ENCODE measurements at regions not wholly inside any gene's neighbourhood (a gene's known extent, or its start where the extent isn't known, plus 50 kb on each side); places are given as distances from the start of the nearest gene placed in this dataset.
"Not testable (repeated sequence)": the region's sequence is repeated elsewhere in the genome, so short reads cannot be mapped to it uniquely, and the experiment has no call there.

GRCh38 chr3:74978684-74979083 lies 364.2 kb upstream of the CNTN3 start:
- no peak for DNase-seq

- DNase-seq, result not testable (repeated sequence)
Measured at GRCh38 chr3:74985028-74985904, 370.8 kb upstream of the CNTN3 start.

DNA sequence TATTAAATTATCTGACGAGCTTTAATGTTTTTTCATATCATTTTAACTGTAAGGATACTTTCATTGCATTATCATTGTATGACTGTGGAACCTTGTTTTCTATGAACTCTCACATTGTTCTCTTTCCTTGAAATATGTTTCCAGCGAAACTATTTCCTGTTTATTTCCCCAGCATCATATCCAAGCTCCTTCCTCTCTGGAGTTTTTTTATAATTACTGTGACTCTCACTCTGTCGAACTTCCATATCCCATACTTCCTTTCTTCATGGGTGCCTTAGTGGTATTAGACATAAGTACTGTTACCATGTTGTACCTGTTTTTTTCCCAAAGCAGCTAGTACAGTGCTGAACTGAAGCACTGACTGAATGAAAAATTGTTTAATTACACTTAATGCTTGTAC lies 373.6 kb upstream of the CNTN3 start:
- no peak for DNase-seq

GRCh38 chr3:74992898-74993297 lies 378.4 kb upstream of the CNTN3 start:
- DNase-seq, result no peak

DNA sequence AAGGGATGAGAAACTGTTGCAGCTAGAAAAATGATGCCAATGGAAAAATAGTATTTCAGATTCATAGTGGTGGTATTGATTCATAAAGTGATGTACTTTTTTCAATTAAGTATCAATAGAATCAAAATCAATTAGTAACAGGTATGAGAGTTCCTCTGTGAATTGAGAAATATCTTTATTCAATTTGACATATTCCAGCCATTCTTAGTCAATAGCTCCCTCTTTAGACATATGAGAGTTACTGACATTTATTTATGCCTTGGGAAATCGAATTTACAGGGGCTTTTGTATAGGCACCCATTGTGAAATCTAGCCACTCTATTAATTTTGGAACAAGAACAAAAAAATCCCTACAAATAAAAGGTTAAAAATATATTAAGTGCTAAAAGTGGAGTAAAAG lies 386.9 kb upstream of the CNTN3 start:
- no peak for DNase-seq

DNA sequence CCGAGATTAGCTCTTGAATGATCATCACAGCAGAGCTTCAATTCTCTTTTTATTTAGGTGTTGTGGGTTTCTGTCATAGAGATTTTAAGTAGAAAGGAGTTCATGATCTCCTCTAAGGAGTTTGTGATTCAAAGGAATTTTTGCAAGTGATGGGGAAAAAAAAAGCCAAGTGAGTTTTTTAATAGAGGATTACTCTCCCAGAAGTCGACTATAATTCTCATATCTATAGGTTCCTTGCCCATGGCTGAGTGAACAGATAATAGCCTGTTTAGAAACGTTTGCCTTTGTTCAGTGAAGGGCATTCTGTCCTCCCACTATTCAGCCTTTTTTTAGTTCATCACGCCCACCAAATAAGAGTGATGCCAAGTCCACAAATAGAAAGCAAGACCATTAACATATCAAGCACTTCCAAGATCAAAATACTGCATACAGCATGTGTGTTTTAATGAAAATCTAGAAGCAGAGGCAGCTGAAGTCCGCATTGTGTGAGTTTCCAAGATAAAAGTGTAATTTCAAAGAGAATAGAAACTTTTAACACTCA lies 398.4 kb upstream of the CNTN3 start:
- DNase-seq, result no peak

DNA sequence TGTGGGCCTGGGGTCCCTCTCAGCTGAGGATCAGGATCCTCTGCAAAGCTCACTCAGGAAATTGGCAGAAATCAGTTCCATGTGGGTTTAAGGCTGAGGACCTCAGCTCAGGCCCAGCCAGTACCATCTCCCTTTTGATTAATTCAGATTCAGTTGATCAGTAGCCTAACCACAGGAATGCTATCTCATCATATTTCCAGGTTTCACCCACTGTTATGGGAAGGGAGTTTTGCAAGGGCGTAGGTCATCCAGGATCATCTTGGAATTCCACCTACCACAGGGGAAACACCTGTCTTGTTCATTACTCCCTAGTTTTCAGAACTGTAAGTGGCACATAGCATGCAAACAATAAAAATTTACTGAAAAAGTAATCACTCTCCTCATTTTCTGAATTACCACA lies 399.5 kb upstream of the CNTN3 start:
- DNase-seq, result no peak

DNA sequence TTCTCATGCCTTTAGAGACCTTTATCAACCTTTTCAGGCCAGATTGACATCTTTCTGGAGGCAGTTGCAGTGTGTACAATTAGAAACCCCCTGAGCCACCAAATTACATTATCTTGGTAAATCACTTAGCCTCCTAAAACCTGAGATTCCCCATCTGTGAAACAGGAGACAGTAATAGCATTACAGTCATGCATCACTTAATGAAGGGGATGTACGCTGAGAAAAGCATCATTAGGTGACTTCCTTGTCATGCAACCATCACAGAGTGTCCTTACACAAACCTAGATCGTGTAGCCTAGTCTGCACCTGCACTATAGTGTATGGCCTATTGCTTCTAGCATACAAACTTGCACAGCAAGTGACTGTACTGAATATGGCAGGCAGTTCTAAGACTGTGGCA lies 400.8 kb upstream of the CNTN3 start:
- DNase-seq, result no peak

GRCh38 chr3:75035146-75035545 lies 420.7 kb upstream of the CNTN3 start:
- DNase-seq, result no peak

DNA sequence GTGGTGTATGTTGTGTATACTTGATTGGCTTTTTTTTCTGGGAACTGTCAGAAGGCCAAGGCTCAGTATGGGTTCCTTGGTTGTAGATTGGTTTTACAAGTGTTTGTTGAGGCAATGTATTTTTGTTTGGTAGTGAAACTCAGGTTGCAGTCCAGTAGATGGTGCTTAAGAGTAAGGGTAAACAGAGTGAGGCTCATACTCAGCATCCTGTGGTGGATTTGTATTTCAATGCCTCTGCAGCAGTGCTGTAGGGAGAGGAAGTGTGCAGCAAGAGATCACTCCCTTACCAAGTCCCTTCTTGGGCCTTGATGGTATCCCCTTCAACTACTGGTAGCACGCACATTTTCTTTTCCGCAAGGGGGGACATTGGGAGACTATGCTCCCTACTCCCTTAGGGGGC lies 428.5 kb upstream of the CNTN3 start:
- DNase-seq, result no peak

GRCh38 chr3:75048650-75049049 lies 434.2 kb upstream of the CNTN3 start:
- DNase-seq, result no peak

DNA sequence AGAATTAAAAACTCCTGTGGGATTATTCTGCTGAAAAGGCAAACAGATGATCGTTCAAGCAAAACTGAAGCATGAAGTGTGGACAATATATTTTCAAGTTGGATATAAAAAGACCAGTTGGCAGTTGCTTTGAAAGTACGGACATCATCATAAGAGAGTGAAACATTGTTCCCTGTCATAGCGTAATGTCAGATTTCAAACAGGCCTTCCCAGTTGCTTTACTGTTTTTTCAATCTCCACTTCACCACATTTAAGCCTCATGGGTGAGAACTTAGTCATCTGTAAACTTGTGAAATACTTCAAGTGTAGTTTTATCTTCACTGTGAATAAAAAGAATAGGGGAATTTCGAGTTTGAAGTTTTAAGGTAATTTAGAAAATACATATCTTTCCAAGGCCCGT lies 435.1 kb upstream of the CNTN3 start:
- no peak for DNase-seq

DNA sequence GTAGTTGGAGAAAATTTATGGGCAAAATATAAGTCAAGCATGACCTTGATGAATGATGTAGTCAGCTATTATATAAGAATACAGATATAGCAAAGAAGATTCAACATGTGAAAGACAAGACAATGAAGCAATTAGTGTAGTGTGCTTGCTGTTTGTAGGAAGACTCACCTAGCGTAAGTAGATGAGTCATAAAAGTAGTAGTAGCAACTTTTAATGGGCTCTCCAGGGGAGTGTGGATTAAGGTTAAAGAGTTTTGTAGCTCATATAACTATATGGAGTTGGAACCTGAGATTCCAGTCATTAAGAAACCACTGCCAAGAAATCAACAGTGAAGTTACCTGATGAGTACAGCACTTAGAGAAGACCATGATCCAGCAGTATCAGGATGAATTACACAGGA lies 444.7 kb upstream of the CNTN3 start:
- no peak for DNase-seq

DNA sequence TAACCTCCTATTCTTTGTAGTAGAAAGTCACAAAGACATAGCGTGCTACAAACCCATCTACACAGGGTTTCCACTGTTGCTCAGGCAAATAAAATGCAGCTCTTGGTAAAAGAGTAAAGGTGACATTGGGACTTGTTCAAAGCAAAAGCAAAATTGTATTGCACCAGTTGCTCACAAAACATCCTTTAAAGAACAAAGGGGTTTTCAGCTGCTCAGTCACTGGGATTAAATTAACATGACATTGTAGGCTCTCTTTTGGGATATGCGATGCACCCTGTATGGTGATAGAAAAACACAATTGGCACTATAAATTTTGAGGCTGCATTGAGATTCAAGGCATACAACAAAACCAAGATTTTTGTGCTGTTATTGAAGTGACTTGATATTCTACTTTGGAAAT lies 447.3 kb upstream of the CNTN3 start:
- DNase-seq, result no peak

DNA sequence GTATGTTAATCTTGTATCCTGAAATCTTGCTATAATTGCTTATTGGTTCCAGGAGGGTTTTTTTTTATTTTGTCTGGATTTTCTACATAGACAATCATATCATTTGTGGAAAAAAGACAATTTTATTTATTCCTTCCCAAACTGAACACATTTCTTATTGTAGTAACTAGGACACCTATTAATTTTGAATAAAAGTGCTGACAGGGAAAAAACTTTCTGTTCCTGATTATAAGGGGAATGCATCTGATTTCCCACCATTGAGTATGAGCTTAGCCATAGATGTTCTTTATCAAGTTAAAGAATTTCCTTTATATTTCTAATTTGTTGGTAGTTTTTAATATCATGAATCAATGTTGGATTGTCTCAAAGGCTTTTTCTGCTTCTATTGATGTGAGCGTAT lies 460.7 kb upstream of the CNTN3 start:
- no peak for DNase-seq

DNA sequence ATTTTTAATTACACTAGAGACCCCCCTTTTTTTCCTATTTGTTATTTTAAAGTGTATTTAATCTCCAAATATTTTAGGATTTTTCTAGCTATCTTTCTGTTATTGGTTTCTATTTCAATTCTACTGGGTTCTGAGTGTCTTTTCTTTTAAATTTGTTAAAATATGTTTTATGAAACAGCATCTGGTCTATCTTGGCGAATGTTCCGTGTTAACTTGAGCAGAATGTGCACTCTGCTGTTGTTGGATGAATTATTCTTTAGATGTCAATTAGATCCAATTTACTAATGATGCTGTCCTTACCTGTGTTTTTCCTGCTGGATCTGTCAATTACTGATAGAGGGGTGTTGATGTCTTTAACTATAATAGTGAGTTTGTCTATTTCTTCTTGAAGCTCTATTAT lies 462.0 kb upstream of the CNTN3 start:
- no peak for DNase-seq

GRCh38 chr3:75078290-75078689 lies 463.8 kb upstream of the CNTN3 start:
- no peak for DNase-seq

GRCh38 chr3:75082845-75083244 lies 468.4 kb upstream of the CNTN3 start:
- DNase-seq, result no peak

GRCh38 chr3:75089841-75090240 lies 475.4 kb upstream of the CNTN3 start:
- DNase-seq, result no peak

DNA sequence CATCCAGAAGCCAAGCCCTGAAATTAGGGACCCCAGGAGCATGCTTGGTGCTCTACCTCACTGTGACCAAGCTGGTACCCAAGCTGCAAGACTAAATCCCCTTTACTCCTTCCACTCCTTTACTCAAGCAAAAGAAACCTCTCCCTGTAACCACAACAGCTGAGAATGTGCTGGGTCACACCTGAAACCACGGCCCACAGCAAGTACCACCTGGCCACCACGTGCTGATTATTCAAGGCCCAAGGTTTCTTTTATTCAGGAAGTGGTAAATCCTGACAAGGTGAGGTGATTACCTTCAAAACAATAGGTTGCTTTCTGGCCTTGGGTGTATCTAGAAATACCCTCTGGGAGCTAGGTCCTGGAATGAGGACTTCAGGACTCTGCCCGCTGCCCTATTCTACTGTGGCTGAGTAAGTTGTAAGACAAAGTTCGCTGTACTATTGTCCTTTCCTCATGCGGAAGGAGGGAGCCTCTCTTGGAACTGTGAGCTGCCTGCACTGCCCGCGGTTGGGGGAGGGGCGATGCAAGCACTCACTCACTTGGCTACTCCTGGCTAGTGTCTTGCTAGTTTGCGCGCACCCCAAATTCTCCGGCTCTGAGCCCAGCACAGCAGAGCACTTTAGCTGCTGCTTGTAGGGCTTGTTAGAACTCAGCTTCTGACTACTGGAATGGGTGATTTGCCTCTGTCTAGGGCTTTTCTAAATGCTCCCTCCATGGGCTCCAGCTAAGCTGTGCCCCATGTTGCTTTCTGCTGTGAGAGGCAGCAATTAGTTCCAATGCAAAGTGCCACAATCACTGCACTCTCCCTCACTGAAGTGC lies 487.1 kb upstream of the CNTN3 start:
- no peak for DNase-seq

DNA sequence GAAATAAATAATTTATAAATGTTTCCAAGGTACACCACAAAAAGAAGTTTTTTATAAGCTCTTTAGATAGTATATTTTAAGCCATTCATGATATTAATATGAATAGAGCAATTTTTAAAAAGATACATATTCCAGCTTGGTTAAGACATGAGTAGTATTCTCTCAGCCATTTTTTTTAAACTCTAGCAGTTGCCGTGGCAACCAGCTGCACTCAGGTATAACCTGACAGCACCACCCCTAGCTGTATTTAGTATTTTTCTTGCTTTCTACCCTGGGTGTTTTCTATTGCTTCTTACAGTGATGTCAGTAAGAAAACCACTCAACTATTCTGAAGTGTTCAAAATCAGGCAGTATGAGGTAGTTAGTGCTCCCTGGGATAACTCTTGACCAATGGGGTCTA lies 496.3 kb upstream of the CNTN3 start:
- DNase-seq, result no peak

GRCh38 chr3:75115695-75116094 lies 501.2 kb upstream of the CNTN3 start:
- DNase-seq, result no peak

DNA sequence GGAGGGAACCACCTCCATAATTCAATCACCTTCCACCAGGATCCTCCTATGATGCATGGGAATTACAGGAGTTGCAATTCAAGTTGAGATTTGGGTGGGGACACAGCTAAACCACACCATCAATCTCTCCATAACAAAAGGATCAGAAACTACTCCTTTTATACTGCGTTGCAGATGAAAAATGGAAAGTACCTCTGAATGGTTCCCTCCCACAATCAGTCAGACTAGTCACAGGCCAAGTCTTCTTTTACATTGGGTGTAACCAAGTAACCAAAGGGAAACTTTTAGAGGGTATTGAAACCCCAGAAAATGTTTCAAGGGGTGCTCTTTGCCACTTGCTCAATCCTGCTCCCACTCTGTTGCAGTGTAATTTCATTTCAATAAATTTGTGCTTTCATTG lies 504.3 kb upstream of the CNTN3 start:
- no peak for DNase-seq

GRCh38 chr3:75126556-75126955 lies 512.1 kb upstream of the CNTN3 start:
- no peak for DNase-seq
